Mesenchymal stem cell (in vitro differentiated cells and primary cell): ENCODE measurements at regions not wholly inside any gene's neighbourhood (a gene's known extent, or its start where the extent isn't known, plus 50 kb on each side); places are given as distances from the start of the nearest gene placed in this dataset.

ENCODE experiments used
- DNase-seq: peaks from one replicate; pipeline ENCODE4 v3.0.0-alpha.2; 2013
- H2AFZ ChIP-seq: one replicate; pipeline ENCODE4 v1.6.1; 2013; ENCODE audit warnings: low read depth, mild to moderate bottlenecking, control low read depth, inconsistent platforms, low read length, moderate library complexity
- H2AK5ac ChIP-seq: 2 replicates; pipeline ENCODE4 v1.6.1; 2013; ENCODE audit warnings: low read length, moderate library complexity, mild to moderate bottlenecking, inconsistent platforms; ENCODE audit not compliant: severe bottlenecking
- H2BK120ac ChIP-seq: one replicate; pipeline ENCODE4 v1.6.1; 2013; ENCODE audit warnings: low read depth, mild to moderate bottlenecking, inconsistent platforms, low read length, moderate library complexity
- H2BK12ac ChIP-seq, 2 experiments: one replicate each; pipeline ENCODE4 v1.6.1; 2013; ENCODE audit warnings: inconsistent platforms in 2 of 2, low read length in 2 of 2, mild to moderate bottlenecking in 2 of 2, moderate library complexity in 2 of 2, control low read depth in 1 of 2
- H2BK15ac ChIP-seq: one replicate; pipeline ENCODE4 v1.6.1; 2013; ENCODE audit warnings: mild to moderate bottlenecking, low read depth, inconsistent platforms; ENCODE audit not compliant: poor library complexity, severe bottlenecking
- H2BK5ac ChIP-seq: 2 replicates; pipeline ENCODE4 v1.6.1; 2013; ENCODE audit warnings: low read depth, mild to moderate bottlenecking, low read length, control low read depth, inconsistent platforms; ENCODE audit not compliant: poor library complexity, severe bottlenecking
- H3K14ac ChIP-seq, 2 experiments: one replicate each; pipeline ENCODE4 v1.6.1; 2013; ENCODE audit warnings: inconsistent platforms in 2 of 2, low read length in 2 of 2, control low read depth in 1 of 2, mild to moderate bottlenecking in 1 of 2, moderate library complexity in 1 of 2
- H3K18ac ChIP-seq, 2 experiments: one replicate each; pipeline ENCODE4 v1.6.1; 2013; ENCODE audit warnings: inconsistent platforms in 2 of 2, low read length in 2 of 2, control low read depth in 1 of 2, low read depth in 1 of 2, mild to moderate bottlenecking in 1 of 2
- H3K23ac ChIP-seq, 2 experiments: one replicate each; pipeline ENCODE4 v1.6.1; 2013; ENCODE audit warnings: inconsistent platforms in 2 of 2, low read length in 2 of 2, mild to moderate bottlenecking in 2 of 2, moderate library complexity in 2 of 2, control low read depth in 1 of 2
- H3K27ac ChIP-seq: 2 replicates; pipeline ENCODE4 v1.5.1; 2013; ENCODE audit warnings: mild to moderate bottlenecking, moderate library complexity, low read length, control low read depth, inconsistent platforms; ENCODE audit not compliant: poor library complexity, severe bottlenecking
- H3K27me3 ChIP-seq, 2 experiments: 2 replicates each; pipeline versions ENCODE4 v1.6.1 to v1.7.0; 2013; ENCODE audit warnings: low read length in 2 of 2, mild to moderate bottlenecking in 2 of 2, moderate library complexity in 2 of 2, control low read depth in 1 of 2, inconsistent platforms in 1 of 2; ENCODE audit not compliant: control insufficient read depth in 1 of 2, insufficient read depth in 1 of 2
- H3K36me3 ChIP-seq, 2 experiments: 2 replicates each; pipeline versions ENCODE4 v1.6.1 to v1.7.0; 2013; ENCODE audit warnings: low read length in 2 of 2, control low read depth in 1 of 2, inconsistent platforms in 1 of 2, low read depth in 1 of 2, mild to moderate bottlenecking in 1 of 2; ENCODE audit not compliant: insufficient read depth in 2 of 2, control insufficient read depth in 1 of 2
- H3K4ac ChIP-seq, 2 experiments: one replicate each; pipeline ENCODE4 v1.6.1; 2013; ENCODE audit warnings: inconsistent platforms in 2 of 2, low read length in 2 of 2, mild to moderate bottlenecking in 2 of 2, moderate library complexity in 2 of 2, control low read depth in 1 of 2, low read depth in 1 of 2
- H3K4me1 ChIP-seq: 2 replicates; pipeline ENCODE4 v1.6.1; 2013; ENCODE audit warnings: low read depth, low read length, control low read depth; ENCODE audit not compliant: control insufficient read depth, insufficient read depth
- H3K4me2 ChIP-seq: 2 replicates; pipeline ENCODE4 v1.6.1; 2013; ENCODE audit warnings: low read length, mild to moderate bottlenecking, inconsistent platforms; ENCODE audit not compliant: poor library complexity, severe bottlenecking
- H3K4me3 ChIP-seq, 2 experiments: 2 replicates each; pipeline versions ENCODE4 v1.5.1 to v1.7.0; 2013; ENCODE audit warnings: low read length in 2 of 2, mild to moderate bottlenecking in 2 of 2, control low read depth in 1 of 2, low read depth in 1 of 2; ENCODE audit not compliant: insufficient read depth in 1 of 2
- H3K79me1 ChIP-seq: replicated peaks from 2 replicates; pipeline ENCODE4 v1.6.1; 2013; ENCODE audit warnings: mild to moderate bottlenecking, control low read depth, low read length, inconsistent platforms; ENCODE audit not compliant: poor library complexity, severe bottlenecking
- H3K9ac ChIP-seq: 2 replicates; pipeline ENCODE4 v1.7.0; 2013; ENCODE audit warnings: mild to moderate bottlenecking, low read length, moderate library complexity
- H3K9me3 ChIP-seq: 2 replicates; pipeline ENCODE4 v1.7.0; 2013; ENCODE audit warnings: mild to moderate bottlenecking, low read length; ENCODE audit not compliant: control insufficient read depth
- H4K8ac ChIP-seq: one replicate; pipeline ENCODE4 v1.6.1; 2013; ENCODE audit warnings: inconsistent platforms, mild to moderate bottlenecking, low read length, moderate library complexity
- H4K91ac ChIP-seq: one replicate; pipeline ENCODE4 v1.6.1; 2013; ENCODE audit warnings: mild to moderate bottlenecking, low read length, inconsistent platforms
- WGBS: methylation state at CpG from one replicate; pipeline ENCODE4 v1.1.7; 2013; ENCODE audit warnings: mixed read lengths; 5-methylcytosine and 5-hydroxymethylcytosine counted together

GRCh38 chr14:66369157-66369697 is 116.9 kb upstream of the CCDC196 start:
- no peak for DNase-seq
- Histone ChIP-seq H2BK120ac (no peak overlapping the region), H3K9me3 (no peaks in the 10 kb centered on the region), H3K4me2 (no peak overlapping the region), H2AK5ac (no peak overlapping the region), H3K9ac (no peak overlapping the region), H3K36me3 (no peaks in the 10 kb centered on the region), H3K23ac (no peak overlapping the region), H3K27ac (no peak overlapping the region), H2BK5ac (no peak overlapping the region), H4K8ac (no peak overlapping the region), H2AFZ (no peak overlapping the region), H4K91ac (no peak overlapping the region), H3K4me1 (no peaks in the 10 kb centered on the region), H3K4ac (no peak overlapping the region), H2BK15ac (no peak overlapping the region), H2BK12ac (no peak overlapping the region), H3K14ac (no peak overlapping the region), H3K27me3 (peaks cover 0 to 4% of the 10 kb centered on the region in 2 experiments), H3K18ac (no peak overlapping the region), H3K4me3 (no peak overlapping the region), H3K79me1 (no peaks in the 10 kb centered on the region)
- 64% methylated on average over 4 of the region's 4 CpGs for WGBS

- no CpG with 5 or more reads among the region's 2 CpGs for WGBS
These were observed 114.4 kb upstream of the CCDC196 start for GRCh38 chr14:66371776-66372175.

DNA sequence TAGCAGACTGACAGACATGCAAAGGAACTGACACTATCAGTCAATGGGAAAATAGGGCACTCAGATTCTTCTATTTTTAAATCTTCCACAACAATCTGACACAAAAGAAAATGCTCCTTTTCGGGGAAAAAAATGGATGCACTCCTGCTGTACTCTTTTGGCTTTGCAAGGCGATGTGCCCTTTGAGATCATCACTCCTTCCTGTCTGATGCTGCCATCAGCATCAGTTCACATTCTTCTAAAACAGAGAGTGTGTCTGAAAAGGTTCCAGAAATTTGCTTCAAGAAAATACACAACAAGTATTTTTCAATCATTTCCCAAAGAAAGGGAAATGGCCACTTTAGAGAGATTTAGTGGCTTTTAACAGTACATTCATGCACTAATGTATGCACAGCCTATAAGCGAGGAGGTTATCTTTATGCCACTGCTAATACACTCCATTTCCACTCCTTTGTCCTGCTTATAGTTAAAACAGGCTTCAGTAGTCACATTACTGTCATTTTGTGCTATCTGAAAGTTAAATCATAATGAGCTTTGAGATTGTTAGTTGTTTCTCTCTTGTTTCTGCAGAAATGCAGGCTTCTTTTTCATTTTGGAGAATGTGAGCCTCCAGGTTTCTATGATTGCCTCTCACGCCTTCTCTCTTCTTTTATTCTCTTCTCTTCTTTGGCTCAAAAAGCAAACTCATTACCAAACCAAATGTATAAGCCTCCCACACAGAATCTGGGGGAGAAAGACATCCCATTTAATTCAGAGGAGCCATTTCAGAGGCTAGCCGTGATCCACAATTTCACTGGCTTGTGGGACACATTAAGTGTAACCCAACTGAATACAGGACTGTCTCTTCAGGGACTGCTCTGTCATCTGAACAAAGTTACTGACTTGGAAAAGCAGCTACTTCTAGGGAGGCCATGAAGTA is 110.9 kb upstream of the CCDC196 start:
- Histone ChIP-seq H3K79me1 (no peaks in the 10 kb centered on the region), H3K23ac (no peak overlapping the region), H3K36me3 (no peaks in the 10 kb centered on the region), H2AFZ (no peak overlapping the region), H3K4ac (no peak overlapping the region), H2BK120ac (no peak overlapping the region), H3K27me3 (peaks cover 0 to 3% of the 10 kb centered on the region in 2 experiments), H3K18ac (no peak overlapping the region), H3K27ac (no peak overlapping the region), H3K9me3 (no peaks in the 10 kb centered on the region), H2BK12ac (no peak overlapping the region), H2BK5ac (no peak overlapping the region), H2BK15ac (no peak overlapping the region), H3K4me3 (no peak overlapping the region), H2AK5ac (no peak overlapping the region), H3K4me2 (no peak overlapping the region), H3K4me1 (no peaks in the 10 kb centered on the region), H4K8ac (no peak overlapping the region), H4K91ac (no peak overlapping the region), H3K14ac (no peak overlapping the region), H3K9ac (no peak overlapping the region)
- no peak for DNase-seq
- 60% methylated on average over 4 of the region's 5 CpGs for WGBS

More at GRCh38 chr14:66371776-66372175, 114.4 kb upstream of the CCDC196 start:
- Histone ChIP-seq H3K79me1 (no peaks in the 10 kb centered on the region), H3K18ac (no peak overlapping the region), H2BK5ac (no peak overlapping the region), H2BK15ac (no peak overlapping the region), H2AFZ (no peak overlapping the region), H3K23ac (no peak overlapping the region), H3K27ac (no peak overlapping the region), H2BK12ac (no peak overlapping the region), H4K91ac (no peak overlapping the region), H2AK5ac (no peak overlapping the region), H3K9me3 (no peaks in the 10 kb centered on the region), H3K4me3 (no peak overlapping the region), H3K27me3 (no peaks in the 10 kb centered on the region), H3K4me2 (no peak overlapping the region), H3K14ac (no peak overlapping the region), H2BK120ac (no peak overlapping the region), H3K4ac (no peak overlapping the region), H3K36me3 (no peaks in the 10 kb centered on the region), H4K8ac (no peak overlapping the region), H3K9ac (no peak overlapping the region), H3K4me1 (no peaks in the 10 kb centered on the region)
- DNase-seq = no peak

DNA sequence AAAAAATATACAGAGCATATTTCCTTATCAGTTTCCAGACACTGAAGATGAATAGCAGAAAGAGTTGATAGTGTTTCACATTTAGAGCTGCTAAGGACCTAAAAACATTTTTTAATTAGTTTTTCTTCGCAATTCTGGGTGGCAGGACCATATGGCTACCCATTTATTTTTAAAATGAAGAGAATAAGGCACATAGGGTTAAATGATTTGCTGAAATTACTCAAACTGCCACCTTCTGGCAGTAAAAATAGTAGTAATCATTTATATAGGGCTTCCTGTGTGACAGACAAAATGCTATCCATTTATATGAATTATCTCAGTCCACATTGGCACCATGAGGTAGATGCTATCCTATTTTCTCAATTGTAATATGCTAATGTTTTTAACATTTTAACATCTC is 108.6 kb upstream of the CCDC196 start:
- H3K18ac ChIP-seq = no peak overlapping the region
- H3K36me3 ChIP-seq = no peaks in the 10 kb centered on the region
- no peak overlapping the region for H3K4me2 ChIP-seq
- H2AK5ac ChIP-seq = no peak overlapping the region
- H2BK120ac ChIP-seq = no peak overlapping the region
- no peak overlapping the region for H4K8ac ChIP-seq
- H2AFZ ChIP-seq = no peak overlapping the region
- 80% methylated on average over 1 of the region's 1 CpG for WGBS
- H3K4ac ChIP-seq = no peak overlapping the region
- H3K27ac ChIP-seq = no peak overlapping the region
- H2BK12ac ChIP-seq = no peak overlapping the region
- H2BK5ac ChIP-seq = no peak overlapping the region
- H3K23ac ChIP-seq = no peak overlapping the region
- no peak overlapping the region for H2BK15ac ChIP-seq
- no peak overlapping the region for H3K9ac ChIP-seq
- H3K4me1 ChIP-seq = no peaks in the 10 kb centered on the region
- H3K14ac ChIP-seq = no peak overlapping the region
- H3K79me1 ChIP-seq = no peaks in the 10 kb centered on the region
- peaks cover 0 to 14% of the 10 kb centered on the region in 2 experiments for H3K27me3 ChIP-seq
- H4K91ac ChIP-seq = no peak overlapping the region
- H3K4me3 ChIP-seq = no peak overlapping the region
- no peaks in the 10 kb centered on the region for H3K9me3 ChIP-seq
- DNase-seq = no peak
